ENCODE measurements at regions not wholly inside any gene's neighbourhood (a gene's known extent, or its start where the extent isn't known, plus 50 kb on each side); places are given as distances from the start of the nearest gene placed in this dataset.

DNA sequence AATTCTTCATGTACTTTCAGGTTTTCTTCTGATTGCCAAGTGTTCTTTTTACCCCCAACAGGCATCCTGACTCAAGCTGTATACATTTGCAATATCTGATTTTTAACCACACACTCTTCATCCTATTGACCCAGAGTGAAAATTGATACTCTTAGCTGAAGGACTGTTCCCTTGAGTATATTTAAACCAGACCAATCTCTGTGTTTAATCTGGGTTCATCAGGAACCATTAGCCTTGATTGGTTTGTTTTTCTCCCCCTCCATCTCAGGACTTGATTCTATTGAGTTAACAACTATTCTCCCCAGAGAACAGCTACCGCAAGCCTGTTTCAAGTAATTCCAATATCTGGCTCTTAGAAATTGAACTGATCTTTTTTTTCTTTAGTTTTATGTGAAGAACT lies 222.3 kb upstream of the NOVA1 start:
- Histone ChIP-seq H3K36me3 (no peaks in the 10 kb centered on the region), H3K27ac (no peak overlapping the region), H3K4me1 (ENCODE audit: control insufficient read depth in 1 of 2, low read depth in 2 of 2) (no peaks in the 10 kb centered on the region), H3K27me3 (replicated peaks; ENCODE audit: insufficient read depth) (no peaks in the 10 kb centered on the region), H3K9me3 (no peaks in the 10 kb centered on the region), H3K4me3 (no peak overlapping the region)
- no peak for DNase-seq (ENCODE audit: low spot score)
- no peak for ATAC-seq (ENCODE audit: insufficient number of reproducible peaks, low FRiP score, low read depth)
- TF ChIP-seq, protein P1, sequence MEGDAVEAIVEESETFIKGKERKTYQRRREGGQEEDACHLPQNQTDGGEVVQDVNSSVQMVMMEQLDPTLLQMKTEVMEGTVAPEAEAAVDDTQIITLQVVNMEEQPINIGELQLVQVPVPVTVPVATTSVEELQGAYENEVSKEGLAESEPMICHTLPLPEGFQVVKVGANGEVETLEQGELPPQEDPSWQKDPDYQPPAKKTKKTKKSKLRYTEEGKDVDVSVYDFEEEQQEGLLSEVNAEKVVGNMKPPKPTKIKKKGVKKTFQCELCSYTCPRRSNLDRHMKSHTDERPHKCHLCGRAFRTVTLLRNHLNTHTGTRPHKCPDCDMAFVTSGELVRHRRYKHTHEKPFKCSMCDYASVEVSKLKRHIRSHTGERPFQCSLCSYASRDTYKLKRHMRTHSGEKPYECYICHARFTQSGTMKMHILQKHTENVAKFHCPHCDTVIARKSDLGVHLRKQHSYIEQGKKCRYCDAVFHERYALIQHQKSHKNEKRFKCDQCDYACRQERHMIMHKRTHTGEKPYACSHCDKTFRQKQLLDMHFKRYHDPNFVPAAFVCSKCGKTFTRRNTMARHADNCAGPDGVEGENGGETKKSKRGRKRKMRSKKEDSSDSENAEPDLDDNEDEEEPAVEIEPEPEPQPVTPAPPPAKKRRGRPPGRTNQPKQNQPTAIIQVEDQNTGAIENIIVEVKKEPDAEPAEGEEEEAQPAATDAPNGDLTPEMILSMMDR (IDR thresholded peaks at IDR 0.05), result no peak

DNA sequence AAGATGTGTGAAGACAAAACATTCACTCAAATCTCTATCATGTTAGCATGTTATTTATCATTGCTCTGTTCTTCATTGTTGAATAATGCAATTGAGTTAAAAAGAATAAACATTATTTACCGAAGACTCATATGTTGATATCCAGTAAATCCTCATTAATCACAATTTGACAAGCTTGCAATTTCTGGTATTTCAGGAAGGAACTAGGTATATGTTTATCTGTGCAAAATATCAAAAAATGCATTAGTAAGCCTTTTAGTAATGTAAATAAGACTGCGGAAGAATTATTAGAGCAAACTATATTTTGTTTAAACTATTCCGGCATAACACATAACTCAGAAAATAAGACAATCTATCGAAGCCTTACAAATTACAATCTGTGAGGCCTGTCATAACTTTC lies 222.7 kb upstream of the NOVA1 start:
- TF ChIP-seq, protein P1 (IDR thresholded peaks at IDR 0.05), result no peak
- H3K27ac ChIP-seq, result no peak overlapping the region
- ATAC-seq (ENCODE audit: insufficient number of reproducible peaks, low FRiP score, low read depth), result no peak
- H3K27me3 ChIP-seq (replicated peaks; ENCODE audit: insufficient read depth), result no peaks in the 10 kb centered on the region
- no peaks in the 10 kb centered on the region for H3K9me3 ChIP-seq
- no peak for DNase-seq (ENCODE audit: low spot score)
- no peak overlapping the region for H3K4me3 ChIP-seq
- no peaks in the 10 kb centered on the region for H3K4me1 ChIP-seq (ENCODE audit: control insufficient read depth in 1 of 2, low read depth in 2 of 2)
- no peaks in the 10 kb centered on the region for H3K36me3 ChIP-seq

DNA sequence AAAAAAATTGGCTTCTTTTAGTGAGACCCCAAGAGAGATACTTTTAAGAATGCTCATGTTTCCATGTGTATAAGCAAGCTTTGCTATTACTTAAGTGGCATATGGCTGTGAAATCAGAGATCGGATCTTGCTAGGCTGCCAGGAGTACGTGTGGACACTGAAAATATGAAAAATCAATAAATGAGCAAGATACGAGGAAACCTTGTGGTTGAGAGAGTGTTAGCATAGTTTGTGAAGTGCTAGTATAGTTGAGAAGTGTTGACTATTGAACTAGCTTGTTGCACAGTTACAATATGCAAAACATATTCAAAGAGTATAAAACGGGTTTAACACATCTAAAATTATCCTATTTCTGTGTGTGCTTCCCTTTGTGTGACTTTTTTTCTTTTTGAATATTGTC lies 230.9 kb upstream of the NOVA1 start:
- TF ChIP-seq, protein P1 (IDR thresholded peaks at IDR 0.05), result no peak
- Histone ChIP-seq H3K36me3 (no peaks in the 10 kb centered on the region), H3K27ac (no peak overlapping the region), H3K27me3 (replicated peaks; ENCODE audit: insufficient read depth) (no peaks in the 10 kb centered on the region), H3K9me3 (no peaks in the 10 kb centered on the region), H3K4me3 (no peak overlapping the region), H3K4me1 (ENCODE audit: control insufficient read depth in 1 of 2, low read depth in 2 of 2) (no peaks in the 10 kb centered on the region)
- ATAC-seq (ENCODE audit: insufficient number of reproducible peaks, low FRiP score, low read depth) (no peak), DNase-seq (ENCODE audit: low spot score) (no peak)

DNA sequence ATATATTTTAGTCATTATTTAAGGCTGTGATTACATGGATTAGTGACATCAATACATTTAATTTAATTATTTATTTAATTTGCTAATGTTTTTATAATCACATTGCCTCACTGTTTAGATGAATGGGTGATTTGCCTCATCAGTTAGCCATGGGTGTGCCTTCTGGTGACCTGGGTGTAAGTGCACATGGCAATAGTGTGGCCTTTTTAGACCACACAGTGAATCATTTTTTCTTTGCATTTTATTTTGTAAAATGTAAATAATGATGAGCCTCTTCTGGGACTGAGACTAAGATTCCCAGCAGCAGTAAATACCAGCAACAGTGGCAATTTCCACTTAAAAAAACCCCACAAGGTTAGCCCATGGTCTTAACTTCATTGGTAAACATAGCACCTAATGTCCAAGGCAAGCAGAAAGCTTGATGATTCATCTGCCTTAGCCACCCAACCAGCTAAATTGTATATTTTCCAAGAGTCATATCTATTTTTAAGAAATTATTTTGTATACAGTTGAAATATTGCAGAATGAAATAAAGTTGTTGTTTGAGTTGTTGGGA lies 235.9 kb upstream of the NOVA1 start:
- no peak overlapping the region for H3K27ac ChIP-seq
- DNase-seq (ENCODE audit: low spot score), result no peak
- no peak for ATAC-seq (ENCODE audit: insufficient number of reproducible peaks, low FRiP score, low read depth)
- no peaks in the 10 kb centered on the region for H3K9me3 ChIP-seq
- no peak overlapping the region for H3K4me3 ChIP-seq
- TF ChIP-seq, protein P1 (IDR thresholded peaks at IDR 0.05), result no peak
- H3K36me3 ChIP-seq, result no peaks in the 10 kb centered on the region
- no peaks in the 10 kb centered on the region for H3K4me1 ChIP-seq (ENCODE audit: control insufficient read depth in 1 of 2, low read depth in 2 of 2)
- no peaks in the 10 kb centered on the region for H3K27me3 ChIP-seq (replicated peaks; ENCODE audit: insufficient read depth)

DNA sequence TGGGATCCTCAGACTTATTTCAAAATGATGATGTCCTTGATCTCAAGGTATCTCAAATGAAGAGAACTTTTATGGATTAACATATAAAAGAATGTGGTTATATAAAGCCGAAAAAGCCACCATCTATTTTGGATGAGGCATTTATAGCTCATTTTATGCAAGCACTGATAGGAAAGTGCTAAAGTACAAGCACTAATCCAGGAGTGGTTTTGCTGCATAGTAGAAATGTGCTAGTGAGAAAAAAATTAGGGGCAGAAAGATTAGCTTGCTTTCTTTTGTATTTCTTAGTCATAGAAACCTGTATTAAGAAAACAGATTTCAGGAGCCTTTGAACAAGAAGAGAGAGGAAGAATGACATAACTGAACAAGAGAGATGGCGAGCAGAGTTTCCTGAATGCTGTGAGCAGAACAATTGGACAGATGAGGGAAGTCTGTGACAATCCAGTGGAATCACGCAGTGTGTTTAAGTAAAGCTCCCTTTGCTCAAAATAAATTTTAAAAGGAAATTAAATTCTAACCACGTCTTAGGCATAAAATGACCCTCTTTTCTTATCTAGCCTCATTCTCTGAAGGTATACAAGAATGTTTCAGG lies 238.2 kb upstream of the NOVA1 start:
- H3K27me3 ChIP-seq (replicated peaks; ENCODE audit: insufficient read depth), result no peaks in the 10 kb centered on the region
- H3K27ac ChIP-seq, result no peak overlapping the region
- DNase-seq (ENCODE audit: low spot score) (no peak), ATAC-seq (ENCODE audit: insufficient number of reproducible peaks, low FRiP score, low read depth) (no peak)
- no peaks in the 10 kb centered on the region for H3K4me1 ChIP-seq (ENCODE audit: control insufficient read depth in 1 of 2, low read depth in 2 of 2)
- H3K36me3 ChIP-seq, result no peaks in the 10 kb centered on the region
- no peak overlapping the region for H3K4me3 ChIP-seq
- H3K9me3 ChIP-seq, result no peaks in the 10 kb centered on the region
- TF ChIP-seq, protein P1 (IDR thresholded peaks at IDR 0.05), result no peak
